ENCODE measurements at regions not wholly inside any gene's neighbourhood (a gene's known extent, or its start where the extent isn't known, plus 50 kb on each side); places are given as distances from the start of the nearest gene placed in this dataset.
"Not testable (repeated sequence)": the region's sequence is repeated elsewhere in the genome, so short reads cannot be mapped to it uniquely, and the experiment has no call there.

DNA sequence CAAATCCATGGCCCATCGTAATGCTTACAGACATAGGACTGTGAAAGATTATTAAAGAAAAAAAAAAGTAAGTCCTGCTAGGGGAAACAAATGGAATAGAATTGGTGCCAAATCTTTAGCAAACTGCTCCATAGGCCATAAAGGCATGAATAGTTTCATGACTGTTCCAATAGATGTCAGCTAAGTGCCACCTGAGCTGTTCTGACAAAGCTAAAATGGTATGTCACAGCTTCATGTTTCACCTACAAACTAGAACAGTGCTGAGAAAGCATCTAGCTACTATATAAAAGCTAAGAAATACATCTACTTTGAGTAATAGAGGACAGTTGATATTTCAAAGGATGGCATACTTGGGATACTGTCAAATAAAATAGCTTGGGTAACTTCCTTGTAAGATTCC, 771.6 kb upstream of the CA10 start:
- DNase-seq (ENCODE audit: low read depth in 2 of 2) = no peak

- DNase-seq (ENCODE audit: low read depth in 2 of 2) = no peak
Observed at GRCh38 chr17:52923658-52924057, 765.1 kb upstream of the CA10 start.

GRCh38 chr17:52899235-52899634, 740.7 kb upstream of the CA10 start:
- no peak for DNase-seq (ENCODE audit: low read depth in 2 of 2)

DNA sequence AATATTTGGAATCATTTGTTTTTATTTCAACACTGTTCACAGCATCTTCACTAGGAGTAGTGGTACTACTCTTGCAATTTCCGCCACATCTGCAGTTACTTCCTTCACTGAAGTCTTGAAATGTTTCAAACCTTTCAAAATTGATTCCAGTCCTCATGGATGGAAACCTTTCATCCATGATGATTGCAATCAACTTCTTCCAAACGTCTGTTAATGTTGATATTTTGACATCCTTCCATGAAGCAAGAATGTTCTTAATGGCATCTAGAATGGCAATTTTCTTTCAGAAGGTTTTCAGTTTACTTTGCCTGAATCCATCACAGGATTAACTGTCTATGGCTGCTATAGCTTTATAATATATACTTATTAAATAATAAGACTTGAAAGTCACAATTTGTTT, 736.8 kb upstream of the CA10 start:
- no peak for DNase-seq (ENCODE audit: low read depth in 2 of 2)

GRCh38 chr17:52892334-52892733, 733.8 kb upstream of the CA10 start:
- DNase-seq (ENCODE audit: low read depth in 2 of 2) = no peak

DNA sequence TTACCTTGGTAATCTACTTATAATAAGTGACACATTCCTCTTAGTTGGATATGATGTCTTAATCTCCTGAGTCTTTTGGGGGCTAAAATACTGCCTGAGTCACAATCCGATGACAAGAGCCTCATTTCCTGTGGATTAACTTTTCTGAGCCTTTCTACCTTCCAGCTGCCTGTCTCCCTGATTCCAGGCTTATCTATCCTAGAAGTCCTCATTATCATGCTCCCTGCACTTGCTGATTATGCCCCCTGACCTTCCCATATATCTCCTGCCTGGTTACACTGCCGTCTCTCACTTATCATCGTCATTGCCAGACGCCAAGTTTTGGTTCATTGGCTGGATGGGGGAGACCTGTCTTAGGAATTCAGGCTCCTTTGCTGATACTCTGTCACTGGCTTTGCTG, 727.4 kb upstream of the CA10 start:
- no peak for DNase-seq (ENCODE audit: low read depth in 2 of 2)

DNA sequence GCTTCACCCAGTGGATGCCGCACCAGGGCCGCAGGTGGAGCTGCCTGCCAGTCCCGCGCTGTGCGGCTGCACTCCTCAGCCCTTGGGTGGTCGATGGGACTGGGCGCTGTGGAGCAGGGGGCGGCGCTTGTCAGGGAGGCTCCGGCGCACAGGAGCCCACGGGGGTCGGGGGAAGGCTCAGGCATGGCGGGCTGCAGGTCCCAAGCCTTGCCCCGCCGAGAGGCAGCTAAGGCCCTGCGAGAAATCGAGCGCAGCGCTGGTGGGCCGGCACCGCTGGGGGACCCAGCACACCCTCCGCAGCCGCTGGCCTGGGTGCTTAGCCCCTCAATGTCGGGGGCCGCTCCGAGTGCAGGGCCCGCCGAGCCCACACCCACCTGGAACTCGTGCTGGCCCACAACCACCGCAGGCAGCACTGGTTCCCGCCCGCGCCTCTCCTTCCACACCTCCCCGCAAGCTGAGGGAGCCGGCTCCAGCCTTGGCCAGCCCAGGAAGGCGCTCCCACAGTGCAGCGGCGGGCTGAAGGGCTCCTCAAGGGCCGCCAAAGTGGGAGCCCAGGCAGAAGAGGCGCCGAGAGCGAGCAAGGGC, 725.5 kb upstream of the CA10 start:
- not testable (repeated sequence) for DNase-seq (ENCODE audit: low read depth in 2 of 2)

DNA sequence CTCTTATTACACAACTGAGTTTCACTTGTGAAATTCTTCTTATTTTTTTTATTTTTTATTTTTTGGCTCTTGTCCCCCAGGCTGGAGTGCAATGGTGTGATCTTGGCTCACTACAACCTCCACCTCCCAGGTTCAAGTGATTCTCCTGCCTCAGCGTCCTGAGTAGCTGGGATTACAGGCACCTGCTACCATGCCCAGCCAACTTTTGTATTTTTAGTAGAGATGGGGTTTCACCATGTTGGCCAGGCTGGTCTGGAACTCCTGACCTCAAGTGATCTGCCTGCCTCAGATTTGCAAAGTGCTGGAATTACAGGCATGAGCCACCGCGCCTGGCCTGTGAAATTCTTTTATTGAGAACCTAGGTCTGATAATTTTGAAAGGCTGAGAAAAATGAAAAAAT, 688.3 kb upstream of the CA10 start:
- DNase-seq (ENCODE audit: low read depth in 2 of 2) = not testable (repeated sequence)

- DNase-seq (ENCODE audit: low read depth in 2 of 2) = no peak
Observed at GRCh38 chr17:52841971-52842370, 683.5 kb upstream of the CA10 start.

- no peak for DNase-seq (ENCODE audit: low read depth in 2 of 2)
Observed at GRCh38 chr17:52837492-52837891, 679.0 kb upstream of the CA10 start.

DNA sequence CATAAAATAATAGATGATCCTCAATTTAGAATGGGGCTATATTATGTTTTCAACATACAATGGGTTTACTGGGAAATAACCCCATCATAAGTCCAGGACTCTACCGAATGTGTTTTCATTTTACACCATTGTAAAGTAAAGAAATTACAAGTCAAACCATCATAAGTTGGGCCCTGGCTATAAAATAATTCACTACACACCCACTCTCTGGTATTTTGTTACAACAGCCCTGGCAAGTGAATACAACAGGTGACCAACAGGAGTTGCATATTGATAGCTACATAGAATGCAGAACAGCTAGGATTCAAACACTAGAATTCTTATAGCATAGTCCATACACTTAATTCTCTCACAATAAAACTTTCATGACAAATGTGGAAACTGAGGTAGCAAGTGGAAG, 673.0 kb upstream of the CA10 start:
- DNase-seq (ENCODE audit: low read depth in 2 of 2) = no peak

- no peak for DNase-seq (ENCODE audit: low read depth in 2 of 2)
Observed at GRCh38 chr17:52828621-52829020, 670.1 kb upstream of the CA10 start.

GRCh38 chr17:52827526-52827925, 669.0 kb upstream of the CA10 start:
- peak in 1 of 2 donors; percentile 5 for DNase-seq (ENCODE audit: low read depth in 2 of 2)

DNA sequence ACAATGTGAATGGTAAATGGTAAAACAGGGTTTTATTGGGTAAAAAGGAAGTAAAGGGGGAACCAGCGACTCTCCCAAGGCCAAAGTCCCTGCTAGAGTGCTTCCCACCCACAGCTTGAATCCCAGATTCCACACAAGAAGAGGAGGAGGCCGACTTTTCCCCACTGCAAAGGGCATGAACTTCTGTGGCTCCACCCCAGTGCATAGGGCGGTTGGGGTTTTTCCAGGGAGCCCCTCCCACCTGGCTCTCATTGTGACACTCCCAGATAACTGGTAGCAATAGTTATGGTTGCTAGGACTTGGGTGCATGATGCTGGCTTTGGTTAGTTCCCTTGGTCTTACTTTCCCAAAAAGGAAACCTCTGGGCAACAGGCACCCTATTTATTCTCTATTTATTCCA, 666.0 kb upstream of the CA10 start:
- DNase-seq (ENCODE audit: low read depth in 2 of 2) = no peak

GRCh38 chr17:52823155-52823554, 664.6 kb upstream of the CA10 start:
- DNase-seq (ENCODE audit: low read depth in 2 of 2) = peak; percentile 1 to 75

DNA sequence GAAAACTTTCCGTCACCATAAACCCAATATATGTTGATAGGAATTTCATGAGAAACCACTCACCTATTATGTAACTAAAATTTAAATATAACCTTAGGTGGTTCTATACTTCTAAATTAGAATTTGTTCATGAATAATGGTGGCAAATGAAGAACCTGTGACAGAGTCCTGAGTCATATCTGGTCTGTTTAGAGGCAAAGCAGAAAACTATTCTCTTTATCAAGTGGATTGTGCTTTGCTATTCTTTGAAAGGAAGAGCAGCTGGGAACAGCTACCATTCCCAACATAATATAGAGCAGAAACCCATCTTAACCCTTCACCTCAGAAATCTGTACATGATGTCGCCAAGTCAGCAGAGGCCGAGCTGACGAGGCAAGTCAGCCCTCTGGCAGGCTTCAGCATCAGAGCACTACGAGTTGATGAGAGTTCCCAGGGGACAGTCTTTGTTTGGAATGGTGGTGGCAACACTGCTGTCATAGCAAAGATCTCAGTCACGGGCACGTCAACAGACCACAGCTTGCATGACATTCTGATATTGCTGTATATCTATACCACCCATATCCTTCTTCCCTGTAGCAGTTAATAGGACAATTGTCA, 631.9 kb upstream of the CA10 start:
- DNase-seq (ENCODE audit: low read depth in 2 of 2) = peak; percentile 1 to 67

DNA sequence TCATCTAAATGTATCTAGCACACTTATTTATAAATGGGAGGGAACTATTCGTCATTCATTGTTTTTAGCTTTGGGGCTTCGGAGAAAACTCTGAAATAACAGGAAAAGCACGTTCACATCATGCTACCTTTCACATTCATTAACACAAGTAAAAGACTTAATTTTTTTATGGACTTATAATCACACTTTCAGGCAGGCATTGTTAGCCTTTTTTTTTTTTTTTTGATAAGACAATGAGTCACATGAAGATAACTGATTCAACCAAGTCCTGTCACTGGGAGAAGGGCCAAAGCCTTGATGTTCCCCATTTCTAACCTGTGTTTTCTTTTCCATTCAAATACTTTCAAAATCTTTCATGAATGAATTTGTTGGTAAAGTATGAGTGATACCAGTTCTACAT, 631.3 kb upstream of the CA10 start:
- DNase-seq (ENCODE audit: low read depth in 2 of 2) = peak in 1 of 2 donors; percentile 32

DNA sequence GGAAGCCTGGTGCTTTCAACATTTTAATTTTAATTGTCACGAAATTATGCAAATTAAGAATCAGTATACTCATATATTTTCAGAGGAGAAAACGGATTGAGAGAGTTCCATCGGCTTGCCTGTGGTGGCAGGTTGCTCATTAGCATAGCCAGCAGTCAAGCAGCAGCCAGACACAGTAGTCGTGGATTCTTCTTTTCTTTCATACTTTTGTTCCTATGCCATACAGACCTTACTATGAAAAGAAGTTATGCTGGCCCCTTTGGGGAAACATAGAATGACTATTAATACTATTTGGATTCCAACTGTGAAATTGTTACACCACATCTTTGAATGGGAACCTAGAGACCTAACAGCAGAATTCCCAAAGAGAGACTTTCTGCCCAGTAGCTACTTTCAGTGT, 617.7 kb upstream of the CA10 start:
- no peak for DNase-seq (ENCODE audit: low read depth in 2 of 2)

GRCh38 chr17:52762794-52763167, 604.3 kb upstream of the CA10 start:
- no peak for DNase-seq (ENCODE audit: low read depth in 2 of 2)

DNA sequence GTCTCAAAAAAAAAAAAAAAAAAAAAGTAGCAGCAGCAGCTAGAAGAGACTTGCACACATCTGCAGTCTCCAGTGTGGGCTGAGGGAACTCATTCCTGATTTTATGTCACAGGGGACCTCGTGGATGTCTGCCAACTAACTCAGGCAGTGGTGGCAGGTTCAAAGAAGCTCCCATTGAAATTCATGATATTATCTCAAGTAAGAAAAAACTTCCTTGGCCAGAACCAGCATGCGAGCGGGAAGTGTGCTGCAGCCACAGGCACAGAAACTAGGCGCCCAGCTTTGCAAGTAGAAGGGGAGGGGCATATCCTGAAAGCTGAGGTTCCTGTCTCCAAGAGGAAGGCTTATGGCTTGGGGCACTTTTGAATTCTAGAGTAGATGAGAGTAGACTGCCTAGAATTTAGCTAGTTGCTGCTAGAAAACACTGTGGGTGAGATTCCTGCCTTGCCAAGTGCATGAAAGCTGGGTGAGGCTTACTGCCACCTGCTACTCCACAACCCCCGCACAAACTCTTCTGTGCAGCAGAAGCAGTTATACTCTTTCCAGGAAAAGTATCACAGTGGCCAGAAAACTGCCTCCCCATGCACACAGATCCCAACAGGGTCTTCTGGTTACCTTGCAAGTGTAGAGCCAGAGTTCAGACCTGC, 603.8 kb upstream of the CA10 start:
- DNase-seq (ENCODE audit: low read depth in 2 of 2) = no peak

DNA sequence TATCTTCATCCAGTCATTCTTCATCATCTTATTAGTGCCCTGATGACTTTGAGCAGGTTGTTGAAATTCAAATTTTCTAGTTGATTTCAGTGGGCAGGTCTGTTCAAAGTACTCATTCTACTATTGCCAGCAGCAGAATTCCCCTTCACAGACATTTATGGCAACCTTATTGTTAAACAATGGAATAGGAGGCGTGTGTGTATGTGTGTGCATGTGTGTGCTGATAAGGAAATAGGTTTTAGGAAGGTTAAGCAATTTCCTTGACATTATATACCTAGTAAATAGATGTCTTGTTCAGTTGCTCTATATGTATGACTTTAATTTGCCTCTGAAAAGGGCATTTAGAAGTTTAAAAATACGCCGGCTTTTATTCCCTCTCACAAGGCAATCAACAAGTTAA, 601.4 kb upstream of the CA10 start:
- DNase-seq (ENCODE audit: low read depth in 2 of 2) = peak in 1 of 2 donors; percentile 0

GRCh38 chr17:52758481-52758880, 600.0 kb upstream of the CA10 start:
- DNase-seq (ENCODE audit: low read depth in 2 of 2) = no peak

DNA sequence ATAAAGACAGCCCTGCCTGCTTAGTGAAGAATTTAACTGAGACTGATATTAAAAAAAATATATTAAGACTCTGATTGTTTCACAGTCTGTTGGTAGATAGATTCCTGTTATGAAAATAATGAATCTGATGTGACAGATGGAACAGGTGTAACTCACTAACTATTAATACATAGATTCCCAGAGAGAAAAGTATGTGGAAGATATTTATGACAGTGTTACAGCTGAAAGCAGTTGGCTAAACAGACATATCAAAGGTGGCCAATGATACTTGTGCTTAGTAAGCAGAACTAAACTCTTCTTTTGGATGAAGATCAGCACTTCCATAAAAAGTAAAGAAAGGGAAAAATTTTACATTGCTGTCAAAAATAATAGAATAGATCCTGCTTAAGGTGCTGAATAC, 598.2 kb upstream of the CA10 start:
- DNase-seq (ENCODE audit: low read depth in 2 of 2) = no peak

All from dermis microvascular lymphatic vessel endothelial cell (primary cell).